ENCODE measurements at regions not wholly inside any gene's neighbourhood (a gene's known extent, or its start where the extent isn't known, plus 50 kb on each side); places are given as distances from the start of the nearest gene placed in this dataset.
"Not testable (repeated sequence)": the region's sequence is repeated elsewhere in the genome, so short reads cannot be mapped to it uniquely, and the experiment has no call there.

DNA sequence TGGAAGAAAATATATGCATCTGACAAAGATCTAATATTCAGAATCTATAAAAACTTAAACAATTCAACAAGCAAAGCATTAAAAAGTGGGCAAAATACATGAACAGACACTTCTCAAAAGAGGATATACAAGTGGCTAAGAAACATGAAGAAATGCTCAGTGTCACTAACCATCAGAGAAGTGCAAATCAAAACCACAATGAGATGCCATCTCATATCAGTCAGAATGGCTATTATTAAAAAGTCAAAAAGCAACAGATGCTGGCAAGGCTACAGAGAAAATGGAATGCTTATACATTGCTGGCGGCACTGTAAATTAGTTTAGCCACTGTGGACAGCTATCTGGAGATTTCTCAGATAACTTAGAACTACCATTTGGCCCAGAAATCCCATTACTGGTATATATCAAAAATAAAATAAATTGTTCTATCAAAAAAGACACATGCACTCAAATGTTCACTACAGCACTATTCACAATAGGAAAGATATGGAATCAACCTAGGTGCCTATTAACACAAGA is 179.5 kb downstream of the PCTP start:
- H3K36me3 Mint-ChIP-seq (ENCODE audit: unreplicated experiment) = no peaks in the 10 kb centered on the region
- DNase-seq (ENCODE audit: extremely low spot score, unreplicated experiment) = no peak
- no peaks in the 10 kb centered on the region for H3K27me3 Mint-ChIP-seq (ENCODE audit: unreplicated experiment)
- TF ChIP-seq CTCF (IDR thresholded peaks at IDR 0.05) = no peak
- peaks cover 29% of the 10 kb centered on the region for H3K9me3 Mint-ChIP-seq (ENCODE audit: unreplicated experiment)
- no peak overlapping the region for H3K4me3 Mint-ChIP-seq (ENCODE audit: unreplicated experiment)
- H3K27ac Mint-ChIP-seq (ENCODE audit: unreplicated experiment) = no peak overlapping the region
- no peaks in the 10 kb centered on the region for H3K4me1 Mint-ChIP-seq (ENCODE audit: unreplicated experiment)

DNA sequence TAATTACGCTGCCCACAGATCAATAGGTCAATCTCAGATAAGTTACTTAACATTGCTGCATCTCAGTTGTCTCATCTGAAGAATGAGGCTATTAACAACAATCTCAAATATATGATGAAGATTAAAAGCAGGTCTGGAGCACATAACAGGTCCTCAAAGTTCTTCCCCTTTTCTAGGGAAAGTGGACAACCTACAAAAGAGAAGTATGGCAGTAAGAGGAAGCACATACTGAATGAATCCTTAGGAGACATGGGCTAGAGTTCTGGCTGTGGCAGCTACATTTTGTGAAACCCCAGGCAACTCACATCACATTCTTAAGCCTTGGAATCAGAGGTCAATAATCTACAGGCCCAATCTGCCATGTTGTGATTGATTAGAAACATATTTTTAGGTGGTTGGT is 180.6 kb downstream of the PCTP start:
- DNase-seq (ENCODE audit: extremely low spot score, unreplicated experiment) = no peak
- H3K4me1 Mint-ChIP-seq (ENCODE audit: unreplicated experiment) = no peaks in the 10 kb centered on the region
- no peaks in the 10 kb centered on the region for H3K36me3 Mint-ChIP-seq (ENCODE audit: unreplicated experiment)
- TF ChIP-seq CTCF (IDR thresholded peaks at IDR 0.05) = no peak
- no peaks in the 10 kb centered on the region for H3K27me3 Mint-ChIP-seq (ENCODE audit: unreplicated experiment)
- H3K4me3 Mint-ChIP-seq (ENCODE audit: unreplicated experiment) = no peak overlapping the region
- H3K9me3 Mint-ChIP-seq (ENCODE audit: unreplicated experiment) = peaks cover 23% of the 10 kb centered on the region
- no peak overlapping the region for H3K27ac Mint-ChIP-seq (ENCODE audit: unreplicated experiment)

DNA sequence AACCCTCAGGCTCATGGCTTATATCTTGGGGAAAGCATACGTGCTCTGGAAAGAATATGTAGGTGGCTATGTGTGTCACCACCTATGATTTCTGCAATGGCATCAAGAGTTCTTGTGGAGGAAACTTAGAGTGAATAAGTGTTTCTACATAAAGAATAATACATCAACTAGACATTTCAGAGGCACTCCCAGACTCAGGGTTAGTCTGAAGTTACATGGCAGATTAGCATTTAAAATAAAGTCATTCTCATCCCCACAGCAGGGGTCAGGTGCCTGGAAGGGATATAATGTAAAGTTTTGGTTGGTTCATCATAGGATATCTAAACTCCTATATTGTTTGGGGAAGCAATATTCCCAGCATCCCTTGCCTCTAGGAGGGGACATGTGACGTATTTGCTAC is 182.1 kb downstream of the PCTP start:
- H3K9me3 Mint-ChIP-seq (ENCODE audit: unreplicated experiment) = peaks cover 23% of the 10 kb centered on the region
- DNase-seq (ENCODE audit: extremely low spot score, unreplicated experiment) = no peak
- no peaks in the 10 kb centered on the region for H3K27me3 Mint-ChIP-seq (ENCODE audit: unreplicated experiment)
- no peaks in the 10 kb centered on the region for H3K36me3 Mint-ChIP-seq (ENCODE audit: unreplicated experiment)
- H3K4me1 Mint-ChIP-seq (ENCODE audit: unreplicated experiment) = no peaks in the 10 kb centered on the region
- no peak for TF ChIP-seq CTCF (IDR thresholded peaks at IDR 0.05)
- H3K27ac Mint-ChIP-seq (ENCODE audit: unreplicated experiment) = no peak overlapping the region
- H3K4me3 Mint-ChIP-seq (ENCODE audit: unreplicated experiment) = no peak overlapping the region

GRCh38 chr17:55939181-55939810 is 188.4 kb downstream of the PCTP start:
- H3K4me3 Mint-ChIP-seq (ENCODE audit: unreplicated experiment); H3K27me3 Mint-ChIP-seq (ENCODE audit: unreplicated experiment); H3K27ac Mint-ChIP-seq (ENCODE audit: unreplicated experiment); DNase-seq (ENCODE audit: extremely low spot score, unreplicated experiment); H3K4me1 Mint-ChIP-seq (ENCODE audit: unreplicated experiment); H3K36me3 Mint-ChIP-seq (ENCODE audit: unreplicated experiment): not testable (repeated sequence)
- H3K9me3 Mint-ChIP-seq (ENCODE audit: unreplicated experiment) = peaks cover 27% of the 10 kb centered on the region

GRCh38 chr17:55959756-55960155 is 193.5 kb upstream of the ANKFN1 start:
- TF ChIP-seq CTCF (IDR thresholded peaks at IDR 0.05) = no peak
- no peak for DNase-seq (ENCODE audit: extremely low spot score, unreplicated experiment)
- Mint-ChIP-seq H3K4me1 (ENCODE audit: unreplicated experiment) (no peaks in the 10 kb centered on the region), H3K4me3 (ENCODE audit: unreplicated experiment) (no peak overlapping the region), H3K27me3 (ENCODE audit: unreplicated experiment) (no peaks in the 10 kb centered on the region), H3K9me3 (ENCODE audit: unreplicated experiment) (peaks cover 22% of the 10 kb centered on the region), H3K27ac (ENCODE audit: unreplicated experiment) (no peak overlapping the region), H3K36me3 (ENCODE audit: unreplicated experiment) (no peaks in the 10 kb centered on the region)
